GM12878 (cell line): ENCODE measurements at regions not wholly inside any gene's neighbourhood (a gene's known extent, or its start where the extent isn't known, plus 50 kb on each side); places are given as distances from the start of the nearest gene placed in this dataset.

ENCODE experiments used
- ATAC-seq: fragments of 200-7000 bp; cut with Tn5 transposase; 3 replicates; pipeline ENCODE4 v1.9.1; 2020; ENCODE audit warnings: mild to moderate bottlenecking, moderate library complexity
- BruUV-seq: library from RNA; stranded (reverse); fragments of 400-500 nt; replicated peaks from 2 replicates; lab custom pipeline; 2021; lab: Mats Ljungman, UMichigan
- CTCF ChIA-PET: fragments of 300-600 bp; sonication (Branson Sonifier 250); formaldehyde crosslinking; extraction: SDS; loops from one replicate; lab custom pipeline; 2021; ENCODE audit warnings: inconsistent platforms; lab: Yijun Ruan, JAX
- POLR2A ChIA-PET: fragments of 350-600 bp; formaldehyde crosslinking; extraction: SDS; loops from one replicate; lab custom pipeline; 2021; ENCODE audit warnings: inconsistent platforms; lab: Charles Lee
- RAD21 ChIA-PET: fragments of 300-600 bp; sonication (Branson Sonifier 250); formaldehyde crosslinking; loops from one replicate; lab custom pipeline; 2023; ENCODE audit warnings: antibody characterized with exemption; ENCODE audit not compliant: unreplicated experiment; lab: Charles Lee
- SMC1A ChIA-PET: fragments of 300-600 bp; sonication (Branson Sonifier 250); formaldehyde crosslinking; loops from one replicate; lab custom pipeline; 2023; ENCODE audit not compliant: unreplicated experiment, uncharacterized antibody; lab: Charles Lee
- DNase-seq: peaks from one replicate; pipeline ENCODE4 v3.0.0-alpha.2; 2011; ENCODE audit warnings: low read depth, low spot score
- FAIRE-seq: peaks from 3 replicates; lab custom pipeline; 2011; peaks lifted over from hg19 to GRCh38; lab: Jason Lieb, UNC
- H2AFZ ChIP-seq: 2 replicates; pipeline ENCODE4 v1.6.0; 2011; ENCODE audit warnings: low read depth, low read length, control low read depth; ENCODE audit not compliant: control insufficient read depth
- H3K27ac ChIP-seq: 2 replicates; pipeline ENCODE4 v1.5.1; 2011; ENCODE audit warnings: control low read depth; ENCODE audit not compliant: control insufficient read depth, insufficient read depth
- H3K27me3 ChIP-seq, 2 experiments: replicated peaks in 1 of 2; 2 replicates each; pipeline versions ENCODE4 v1.6.0 to v1.6.1; 2011; ENCODE audit warnings: low read length in 1 of 2; ENCODE audit not compliant: control insufficient read depth in 2 of 2, insufficient read depth in 2 of 2
- H3K36me3 ChIP-seq, 2 experiments: 2 replicates each; pipeline ENCODE4 v1.5.1; 2011; ENCODE audit warnings: low read length in 1 of 2; ENCODE audit not compliant: control insufficient read depth in 2 of 2, insufficient read depth in 2 of 2
- H3K4me1 ChIP-seq: 2 replicates; pipeline ENCODE4 v1.6.1; 2011; ENCODE audit warnings: mild to moderate bottlenecking, low read length, moderate library complexity, mixed read lengths; ENCODE audit not compliant: control insufficient read depth, insufficient read depth
- H3K4me2 ChIP-seq: 2 replicates; pipeline ENCODE4 v1.6.0; 2011; ENCODE audit warnings: control low read depth; ENCODE audit not compliant: control insufficient read depth, insufficient read depth
- H3K4me3 ChIP-seq: fragments of 200-600 bp; sonication (generic); 2 replicates; pipeline ENCODE4 v1.5.1; 2016
- H3K79me2 ChIP-seq: 2 replicates; pipeline ENCODE4 v1.6.0; 2011; ENCODE audit warnings: low read length; ENCODE audit not compliant: control insufficient read depth, insufficient read depth
- H3K9ac ChIP-seq: 2 replicates; pipeline ENCODE4 v1.8.0; 2011; ENCODE audit warnings: low read length, control low read depth, mixed read lengths; ENCODE audit not compliant: control insufficient read depth, insufficient read depth
- H3K9me3 ChIP-seq: replicated peaks from 3 replicates; pipeline ENCODE4 v1.5.1; 2011; ENCODE audit warnings: mild to moderate bottlenecking, low read length; ENCODE audit not compliant: control insufficient read depth, insufficient read depth
- H4K20me1 ChIP-seq: 2 replicates; pipeline ENCODE4 v1.6.0; 2011; ENCODE audit not compliant: control insufficient read depth, insufficient read depth
- ASH2L ChIP-seq: fragments of 300-600, 200-600 bp; sonication (generic); IDR thresholded peaks from 2 replicates; pipeline ENCODE4 v1.6.1; 2017; ENCODE audit warnings: low read depth, mild to moderate bottlenecking, borderline replicate concordance
- CHD1 ChIP-seq: IDR thresholded peaks from 2 replicates; pipeline ENCODE4 v1.6.1; 2012; ENCODE audit warnings: low read depth, low read length, improper control_type of control experiment
- CHD4 ChIP-seq: fragments of 200-600 bp; sonication (generic); IDR thresholded peaks from 2 replicates; pipeline ENCODE4 v1.6.1; 2016; ENCODE audit warnings: mild to moderate bottlenecking
- CUX1 ChIP-seq: IDR thresholded peaks from 2 replicates; pipeline ENCODE4 v1.6.1; 2012; ENCODE audit warnings: improper control_type of control experiment, low read depth, low read length; ENCODE audit not compliant: insufficient replicate concordance
- FOXK2 ChIP-seq: fragments of 450-650 bp; IDR thresholded peaks from 2 replicates; pipeline ENCODE4 v1.6.1; 2017; ENCODE audit warnings: mild to moderate bottlenecking, moderate library complexity
- MEF2A ChIP-seq: IDR thresholded peaks from 2 replicates; pipeline ENCODE4 v1.6.1; 2011; ENCODE audit warnings: low read depth, mild to moderate bottlenecking, low read length, moderate library complexity; ENCODE audit not compliant: insufficient read depth
- MYB ChIP-seq: fragments of 150-350 bp; IDR thresholded peaks from 2 replicates; pipeline ENCODE4 v1.6.1; 2014; ENCODE audit warnings: mild to moderate bottlenecking, low read depth, low read length, borderline replicate concordance
- NKRF ChIP-seq: fragments of 450-650 bp; conservative IDR thresholded peaks from 2 replicates; pipeline ENCODE4 v1.6.1; 2017; ENCODE audit warnings: mild to moderate bottlenecking, moderate library complexity
- NRF1 ChIP-seq: conservative IDR thresholded peaks from 2 replicates; pipeline ENCODE4 v1.6.1; 2011; ENCODE audit warnings: mild to moderate bottlenecking, low read depth, low read length, improper control_type of control experiment
- POLR2A ChIP-seq: IDR thresholded peaks from 2 replicates; pipeline ENCODE4 v1.6.1; 2011; ENCODE audit warnings: low read depth, mild to moderate bottlenecking, low read length
- POLR2AphosphoS2 ChIP-seq: IDR thresholded peaks from 2 replicates; pipeline ENCODE4 v1.6.1; 2011; ENCODE audit warnings: low read depth, mild to moderate bottlenecking, low read length, improper control_type of control experiment, moderate library complexity
- RFX5 ChIP-seq: IDR thresholded peaks from 2 replicates; pipeline ENCODE4 v1.6.1; 2011; ENCODE audit warnings: low read depth, low read length, improper control_type of control experiment
- SIN3A ChIP-seq: IDR thresholded peaks from 2 replicates; pipeline ENCODE4 v1.6.1; 2012; ENCODE audit warnings: low read depth, low read length, improper control_type of control experiment
- STAT3 ChIP-seq: IDR thresholded peaks from 2 replicates; pipeline ENCODE4 v1.6.1; 2011; ENCODE audit warnings: low read depth, low read length, improper control_type of control experiment
- ZBED1 ChIP-seq: IDR thresholded peaks from 2 replicates; pipeline ENCODE4 v1.6.1; 2016; ENCODE audit warnings: borderline replicate concordance
- WGBS: methylation state at CpG from one replicate; pipeline ENCODE4 v1.1.6; 2016; ENCODE audit warnings: low lambda C conversion rate; ENCODE audit not compliant: insufficient replicate concordance, insufficient coverage; ENCODE audit errors: missing lambda C conversion rate; 5-methylcytosine and 5-hydroxymethylcytosine counted together
- in situ Hi-C: fragments of 300-500 bp; cut with MboI; formaldehyde crosslinking; loops from 9 replicates; pipeline ENCODE4 v1.14.3; 2018; ENCODE audit warnings: mixed read lengths
- intact Hi-C: fragments of 100-400 bp; cut with micrococcal nuclease; formaldehyde crosslinking; loops from one replicate; pipeline ENCODE4 v1.14.2; 2022; ENCODE audit not compliant: unreplicated experiment

GRCh38 chr6:40753675-40754448 is 166.7 kb upstream of the LRFN2 start:
- ChIA-PET SMC1A (no interaction called here), RAD21 (no interaction called here), POLR2A (no interaction called here), CTCF (no interaction called here)
- intact Hi-C loops: no loop called here
- H3K27me3 ChIP-seq: peaks cover 4 to 19% of the 10 kb centered on the region in 2 experiments
- no peak overlapping the region for H2AFZ ChIP-seq
- no peaks in the 10 kb centered on the region for H4K20me1 ChIP-seq
- H3K4me3 ChIP-seq: no peak overlapping the region
- FAIRE-seq (no peak), ATAC-seq (no peak), DNase-seq (no peak)
- no peak overlapping the region for H3K9ac ChIP-seq
- no peaks in the 10 kb centered on the region for H3K9me3 ChIP-seq
- H3K4me1 ChIP-seq: no peaks in the 10 kb centered on the region
- no peaks in the 10 kb centered on the region for H3K36me3 ChIP-seq
- H3K79me2 ChIP-seq: no peaks in the 10 kb centered on the region
- WGBS: 0% methylated on average over 3 of the region's 3 CpGs
- in situ Hi-C loops: no loop called here
- BruUV-seq: no TSS peak
- H3K27ac ChIP-seq: no peak overlapping the region
- H3K4me2 ChIP-seq: no peak overlapping the region
- TF ChIP-seq POLR2AphosphoS2 (no peak), MEF2A (no peak), SIN3A (no peak), NKRF (no peak), NRF1 (no peak), STAT3 (no peak), FOXK2 (no peak), CHD1 (no peak), ASH2L (no peak), POLR2A (no peak), ZBED1 (no peak), CUX1 (no peak), MYB (no peak), CHD4 (no peak), RFX5 (no peak)
